OCI-M2 (cell line): ENCODE measurements at regions not wholly inside any gene's neighbourhood (a gene's known extent, or its start where the extent isn't known, plus 50 kb on each side); places are given as distances from the start of the nearest gene placed in this dataset.
"Not testable (repeated sequence)": the region's sequence is repeated elsewhere in the genome, so short reads cannot be mapped to it uniquely, and the experiment has no call there.

ENCODE experiments used
- DNase-seq: peaks from one replicate; lab custom pipeline; 2025; ENCODE audit not compliant: unreplicated experiment; lab: John Stamatoyannopoulos, UW

DNA sequence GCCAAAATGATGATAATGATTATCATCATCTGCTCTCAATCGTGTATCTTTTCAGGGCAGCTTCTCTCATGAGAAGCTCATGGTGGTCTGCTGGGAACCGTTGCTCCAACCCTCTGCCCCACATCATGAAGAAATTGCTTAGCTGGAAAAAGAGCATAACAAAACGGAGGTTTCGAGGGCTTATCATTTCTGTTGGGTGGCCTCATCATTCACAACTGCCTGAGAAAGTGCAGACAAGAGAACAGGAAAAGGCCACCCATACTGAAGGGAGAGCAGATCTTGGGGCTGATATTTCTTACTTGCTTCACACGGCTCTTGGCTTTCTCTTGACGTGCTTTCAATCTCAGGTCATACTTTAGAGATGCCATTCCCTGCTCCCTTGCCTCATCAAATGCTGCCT is 471.6 kb downstream of the CD83 start:
- DNase-seq = no peak

DNA sequence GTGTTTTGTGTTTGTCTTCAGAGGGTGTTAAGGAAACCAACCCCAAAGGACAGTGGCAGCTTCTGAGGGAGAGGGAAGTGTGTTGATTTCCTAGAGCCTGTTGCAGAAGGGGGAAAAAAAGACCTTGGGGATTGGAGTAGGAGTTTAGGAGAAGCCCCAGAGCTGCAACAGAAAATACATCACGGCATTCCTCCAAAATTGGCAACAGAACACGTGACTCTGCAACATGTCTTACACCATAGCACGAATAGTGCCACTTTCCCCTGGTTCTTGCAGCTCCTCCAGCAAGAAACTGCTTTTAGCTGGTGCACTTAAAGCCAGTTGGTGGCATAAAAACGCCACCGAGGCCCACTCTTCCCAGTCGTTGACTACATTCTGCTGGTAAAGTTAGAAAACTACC is 473.0 kb downstream of the CD83 start:
- DNase-seq = no peak

DNA sequence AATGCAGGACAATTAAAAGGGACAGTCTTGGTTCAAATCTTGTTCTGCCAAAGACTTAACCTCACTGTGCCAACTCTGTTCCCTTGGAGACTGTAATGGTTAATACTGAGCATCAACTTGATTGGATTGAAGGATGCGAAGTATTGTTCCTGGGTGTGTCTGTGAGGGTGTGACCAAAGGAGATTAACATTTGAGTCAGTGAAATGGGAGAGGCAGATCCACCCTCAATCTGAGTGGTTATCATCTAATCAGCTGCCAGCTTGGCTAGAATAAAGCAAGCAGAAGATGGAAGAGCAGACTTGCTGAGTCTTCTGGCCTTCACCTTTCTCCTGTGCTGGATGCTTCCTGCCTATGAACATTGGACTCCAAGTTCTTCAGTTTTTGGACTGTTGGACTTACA is 474.4 kb downstream of the CD83 start:
- no peak for DNase-seq

DNA sequence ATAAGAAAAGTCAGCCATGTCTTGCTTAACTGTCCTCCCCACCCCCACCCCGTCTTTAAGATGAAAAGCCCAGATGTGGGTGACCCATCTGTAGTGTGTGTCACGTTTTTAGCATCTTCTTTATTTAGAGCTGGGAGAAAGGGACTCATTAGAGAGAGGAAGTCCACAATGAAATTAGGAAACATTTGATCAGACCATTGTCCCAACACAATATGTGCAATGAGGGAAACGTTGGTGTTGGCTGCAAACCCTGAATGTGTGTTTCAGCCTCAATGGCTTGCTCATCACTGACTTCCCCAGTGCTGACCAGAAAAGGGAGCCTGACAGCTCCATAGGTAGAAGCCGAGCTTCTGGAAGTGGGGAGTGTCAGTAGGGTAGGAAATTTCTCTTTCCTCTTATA is 475.7 kb downstream of the CD83 start:
- DNase-seq = no peak

DNA sequence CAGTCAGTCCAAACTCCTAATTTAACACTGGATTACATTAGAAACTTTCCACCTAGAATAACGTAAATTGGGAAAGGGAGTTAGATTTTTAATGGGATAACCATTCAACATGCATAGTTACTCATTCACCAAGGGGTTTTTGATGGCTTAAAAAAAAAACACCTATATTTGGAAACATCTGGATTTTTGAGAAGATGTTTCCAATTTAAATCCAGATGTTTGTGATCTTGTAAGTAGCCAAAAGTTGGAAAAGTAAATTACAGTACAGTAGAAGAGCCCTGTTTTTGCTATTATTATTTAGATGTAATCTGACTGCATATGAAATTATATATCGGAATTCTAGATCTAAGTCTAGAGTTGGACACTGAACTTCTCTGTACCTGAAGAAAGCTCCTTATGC is 478.2 kb downstream of the CD83 start:
- no peak for DNase-seq

DNA sequence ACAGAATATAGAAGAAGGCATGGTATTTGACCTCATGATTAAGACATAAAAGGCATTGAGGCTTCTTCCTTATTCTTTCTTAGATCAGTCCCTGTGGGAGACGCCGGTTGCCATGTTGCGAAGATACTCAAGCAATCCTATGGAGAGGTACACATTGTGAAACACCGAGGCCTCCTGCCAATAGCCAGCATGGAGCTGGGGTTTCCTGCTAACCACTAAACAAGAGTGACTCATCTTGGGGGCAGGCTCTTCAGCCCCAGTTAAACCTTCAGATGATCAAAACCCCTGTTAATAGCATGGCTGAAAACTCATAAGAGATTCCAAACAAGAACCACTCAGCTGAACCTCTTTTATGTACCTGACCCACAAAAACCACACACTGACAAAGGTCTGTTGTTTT is 478.8 kb downstream of the CD83 start:
- no peak for DNase-seq

DNA sequence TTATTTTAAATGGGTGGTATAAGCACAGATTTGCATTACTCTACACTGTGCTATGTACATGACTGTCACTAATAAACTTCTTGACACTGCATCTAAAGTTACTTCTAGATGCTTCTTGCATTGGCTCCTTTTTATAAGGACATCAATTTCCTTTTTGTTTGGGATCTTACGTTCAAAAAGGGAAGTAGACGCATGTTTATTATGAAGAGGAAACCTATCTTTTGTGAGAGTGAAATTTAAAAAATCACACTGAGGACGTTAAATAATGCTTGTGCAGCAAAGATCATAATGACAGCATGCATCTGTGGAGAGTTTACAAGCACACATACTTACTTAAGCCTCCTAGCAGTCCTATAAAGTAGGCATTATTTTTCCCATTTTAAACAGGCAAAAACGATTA is 479.5 kb downstream of the CD83 start:
- no peak for DNase-seq

DNA sequence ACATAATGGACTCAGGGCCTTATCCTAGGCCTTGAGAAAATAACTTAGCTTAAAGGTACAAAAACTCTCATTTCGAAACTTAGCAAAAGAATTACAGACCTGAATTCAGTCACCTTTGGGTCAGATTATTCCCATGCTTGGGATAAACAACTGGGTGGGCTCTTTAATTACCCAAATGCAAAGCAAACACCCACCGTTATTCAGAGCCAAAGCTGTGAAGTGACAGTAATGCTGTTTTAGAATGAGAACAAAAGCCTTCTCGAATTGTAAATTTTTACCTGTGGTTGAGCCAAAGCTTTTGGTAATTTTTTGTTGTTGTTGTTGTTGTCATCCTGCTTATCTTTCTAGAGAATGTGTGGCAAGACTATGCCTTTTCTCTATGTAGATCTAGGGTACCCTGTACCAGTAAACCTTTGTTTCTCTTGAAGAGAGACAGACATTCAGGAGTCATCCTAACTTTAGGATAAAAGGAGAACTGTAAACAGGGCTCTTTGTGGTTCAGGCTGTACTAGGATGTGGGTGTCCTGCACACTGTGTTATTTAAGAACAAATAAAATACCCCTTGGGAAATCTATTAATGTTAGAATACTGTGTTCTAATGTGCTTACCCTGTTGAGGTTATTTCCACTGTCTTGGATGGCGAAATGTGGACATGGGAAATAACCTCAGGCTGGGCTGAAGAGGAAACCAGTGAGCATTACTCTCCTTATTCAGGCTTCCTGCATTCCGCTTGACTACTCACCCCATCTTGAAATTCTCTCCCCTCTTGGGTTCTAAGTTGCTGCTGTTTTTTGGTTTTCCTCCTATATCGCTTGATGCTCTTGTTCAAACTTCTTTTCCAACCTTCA is 480.7 kb downstream of the CD83 start:
- DNase-seq = no peak

DNA sequence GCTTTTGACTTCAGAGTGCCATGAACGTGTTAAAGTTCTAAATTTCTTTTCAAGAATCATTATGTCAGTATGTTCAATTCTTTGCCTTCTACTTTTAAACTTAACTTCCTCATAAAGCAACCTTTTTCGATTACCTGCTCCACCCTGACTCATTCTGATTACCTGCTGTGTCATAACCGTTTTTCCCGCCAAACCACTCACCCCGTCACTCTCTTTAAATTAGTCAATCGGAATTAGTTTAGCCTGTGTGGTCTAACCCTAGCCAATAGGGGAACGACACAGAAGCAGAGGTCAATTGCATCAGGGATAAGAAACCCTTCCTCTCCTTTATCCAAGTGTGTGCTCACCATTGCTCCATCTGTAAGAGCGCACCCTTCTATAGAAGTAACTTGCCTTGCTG is 482.7 kb downstream of the CD83 start:
- not testable (repeated sequence) for DNase-seq

DNA sequence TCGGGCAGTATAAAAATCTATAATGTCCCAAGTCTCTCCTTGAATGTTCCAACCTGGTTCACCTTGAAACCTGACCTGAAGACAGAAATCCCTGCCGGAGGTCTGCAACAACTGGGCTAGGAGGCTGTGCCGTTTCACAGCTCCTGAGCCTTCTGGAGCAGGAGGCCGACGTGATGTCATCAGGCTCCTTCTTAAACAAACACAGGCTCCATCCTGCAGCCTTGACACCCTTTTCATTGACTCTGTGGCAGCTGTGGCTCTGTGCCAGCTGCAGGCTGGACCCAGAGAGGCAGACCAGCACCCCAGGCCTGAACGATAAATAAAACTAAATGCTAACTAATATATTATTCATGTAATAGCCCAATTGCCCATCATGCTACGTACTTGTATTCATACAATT is 483.9 kb downstream of the CD83 start:
- DNase-seq = no peak

DNA sequence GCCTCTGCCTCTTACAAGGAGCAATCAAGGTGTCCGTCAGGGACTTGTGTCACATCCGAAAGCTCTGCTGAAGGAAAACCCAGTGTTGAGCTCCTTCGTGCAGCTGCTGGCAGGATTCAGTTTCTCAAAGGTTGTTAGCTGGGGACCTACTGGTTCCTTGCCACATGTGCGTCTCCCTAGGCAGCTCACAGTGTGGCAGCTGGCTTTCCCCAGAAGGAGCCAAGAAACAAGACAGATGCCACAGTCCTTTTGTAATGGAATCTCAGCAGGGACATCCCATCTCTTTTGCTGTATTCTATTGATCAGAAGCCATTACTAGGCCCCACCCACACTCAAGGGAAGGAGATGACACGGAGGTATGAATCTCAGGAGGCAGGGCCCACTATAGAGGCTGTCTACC is 488.8 kb downstream of the CD83 start:
- DNase-seq = no peak

DNA sequence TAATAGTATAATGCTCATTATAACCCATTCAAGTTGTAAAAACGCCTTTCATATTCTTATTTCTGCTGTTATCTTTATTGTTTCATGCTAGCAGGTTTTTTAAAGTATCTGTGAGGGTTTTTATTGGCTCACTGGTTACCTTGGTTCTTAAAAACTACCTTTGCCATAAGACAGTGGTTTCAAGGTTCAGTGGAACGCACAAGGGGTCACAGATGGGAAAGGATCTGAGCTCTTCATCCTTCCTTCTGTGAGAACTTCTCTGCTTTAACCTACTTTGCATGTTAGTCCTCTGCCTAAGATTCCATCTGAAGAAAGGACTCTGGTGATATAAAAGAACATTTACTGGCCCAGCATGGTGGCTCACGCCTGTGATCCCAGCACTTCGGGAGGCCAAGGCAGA is 492.6 kb downstream of the CD83 start:
- DNase-seq = no peak

DNA sequence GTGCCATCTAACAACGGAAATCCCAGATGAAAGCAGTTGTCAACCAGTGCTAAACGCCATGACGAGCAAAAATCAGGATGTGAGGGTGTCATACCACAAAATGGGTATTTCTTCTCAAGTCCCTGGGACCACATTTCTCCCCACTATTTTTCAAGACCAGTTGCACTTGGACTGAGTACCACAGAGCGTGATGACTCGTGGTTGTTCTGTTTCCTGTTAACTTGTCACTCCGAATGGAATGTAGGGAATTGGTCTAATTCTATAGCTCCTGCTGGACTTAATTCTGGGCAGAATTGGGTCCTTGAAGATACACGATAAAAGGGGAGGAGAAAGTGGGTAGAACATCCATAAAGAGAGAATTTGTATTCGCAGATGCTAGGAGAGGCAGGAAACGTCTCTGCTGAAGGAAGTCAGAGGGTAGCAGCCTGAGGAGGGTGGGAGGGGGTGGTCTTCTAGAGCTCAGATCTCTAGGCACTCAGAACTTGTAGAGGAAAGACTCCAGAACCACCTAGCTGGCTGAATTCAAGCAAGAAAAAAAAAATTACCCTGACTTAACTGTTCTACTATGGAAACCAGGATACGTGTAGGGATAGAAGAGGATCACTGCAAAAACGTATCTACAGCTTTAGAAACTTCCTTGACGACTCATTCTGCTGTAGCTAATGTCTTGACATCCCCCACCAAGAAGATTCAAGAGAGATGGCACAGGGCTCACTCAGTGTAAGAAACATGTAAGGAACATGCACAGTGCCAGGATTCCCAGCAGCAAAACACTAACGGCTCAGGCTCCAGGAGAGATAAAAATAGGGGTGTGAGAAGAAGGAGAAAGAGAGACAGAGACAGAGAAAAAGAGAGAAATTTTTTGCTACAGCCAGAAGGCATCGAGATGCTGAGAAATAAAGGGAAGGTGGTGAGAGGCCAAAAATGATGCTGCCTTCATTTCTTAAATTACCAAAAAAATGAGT is 494.7 kb downstream of the CD83 start:
- no peak for DNase-seq

DNA sequence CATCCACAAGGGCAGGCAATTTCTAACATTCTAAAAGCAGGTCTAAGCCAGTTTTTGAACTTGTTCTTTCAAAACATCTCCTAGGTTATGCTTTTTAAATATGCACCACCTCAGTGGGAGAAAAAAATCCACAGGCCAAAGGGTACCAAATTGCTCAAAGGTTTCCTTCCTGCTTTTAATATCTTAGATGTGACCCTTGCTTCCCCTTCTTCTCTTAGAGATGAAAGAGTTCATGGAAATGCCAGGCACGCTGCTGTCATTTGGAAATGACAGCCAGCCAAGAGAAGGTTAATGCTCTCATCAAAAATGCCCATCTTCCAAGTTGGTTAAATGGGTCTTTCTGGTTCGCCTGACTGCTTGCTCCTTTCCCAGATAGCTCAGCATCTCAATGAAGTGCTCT is 497.1 kb downstream of the CD83 start:
- DNase-seq = no peak

DNA sequence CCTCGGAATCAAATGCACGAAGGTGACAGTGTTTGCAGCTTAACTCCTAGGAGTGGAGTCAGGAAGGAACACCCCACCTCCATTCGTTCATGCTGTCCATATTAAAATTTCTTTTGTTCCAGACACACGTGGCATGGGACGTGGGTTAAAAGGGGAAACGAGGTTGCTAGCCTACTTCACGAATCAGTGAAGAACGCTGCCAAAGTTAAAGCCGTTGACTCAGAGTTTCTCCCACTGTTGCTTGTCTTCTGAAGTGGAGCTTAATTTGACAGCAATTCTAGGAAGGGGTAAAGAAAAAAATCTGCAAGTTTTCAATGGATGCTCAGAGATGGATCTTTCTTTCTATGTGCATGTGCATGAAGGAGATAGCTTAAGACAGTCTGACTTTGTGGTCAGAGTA is 499.1 kb downstream of the CD83 start:
- no peak for DNase-seq

DNA sequence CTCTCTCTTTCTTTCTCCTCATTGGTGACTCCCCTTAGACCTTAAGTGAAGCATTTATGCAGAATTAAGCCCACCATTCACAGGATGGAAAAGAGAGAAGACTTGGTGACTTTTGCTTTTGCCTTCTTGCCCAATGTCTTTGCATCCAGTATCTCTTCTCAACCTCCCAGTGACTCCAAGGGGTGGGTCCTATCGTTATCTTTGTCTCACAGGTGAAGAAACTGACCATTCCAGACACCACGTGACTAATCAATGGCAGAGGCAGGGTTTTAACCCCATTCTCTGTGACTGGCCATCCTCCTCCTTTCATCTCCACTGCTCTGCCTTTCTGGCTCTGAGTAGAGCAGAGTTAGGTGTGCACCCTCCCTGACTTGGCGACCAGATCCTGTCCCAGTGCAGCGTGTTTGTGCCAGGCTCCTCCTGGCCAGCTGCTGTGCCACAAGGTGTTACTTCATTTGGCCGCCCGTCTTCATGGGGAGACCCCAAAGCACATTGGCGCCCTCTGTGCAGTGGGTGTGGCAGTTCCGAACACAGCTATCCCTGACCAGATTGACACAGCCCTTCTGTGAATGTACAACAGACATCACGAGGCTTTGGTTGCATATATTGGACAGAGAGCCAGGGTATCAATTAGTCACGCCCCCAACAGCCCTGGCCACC is 501.3 kb downstream of the CD83 start:
- DNase-seq = no peak

DNA sequence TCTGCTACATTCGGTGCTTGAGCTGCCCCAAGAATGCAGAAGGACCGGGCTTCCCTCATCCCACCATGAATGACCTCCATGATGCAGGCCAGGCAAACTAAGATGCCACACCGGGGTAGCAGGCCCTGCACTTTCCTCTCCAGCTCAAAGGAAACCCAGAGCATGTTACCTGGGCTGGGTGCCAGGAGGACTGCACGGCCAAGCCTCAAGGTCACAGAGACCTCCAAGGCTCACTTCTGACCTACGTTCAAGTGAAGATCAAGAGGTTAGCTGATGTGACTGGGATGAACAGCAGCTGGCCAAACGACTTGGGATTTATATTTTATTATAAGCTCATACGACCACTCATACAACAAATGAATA is 501.8 kb downstream of the CD83 start:
- DNase-seq = no peak

DNA sequence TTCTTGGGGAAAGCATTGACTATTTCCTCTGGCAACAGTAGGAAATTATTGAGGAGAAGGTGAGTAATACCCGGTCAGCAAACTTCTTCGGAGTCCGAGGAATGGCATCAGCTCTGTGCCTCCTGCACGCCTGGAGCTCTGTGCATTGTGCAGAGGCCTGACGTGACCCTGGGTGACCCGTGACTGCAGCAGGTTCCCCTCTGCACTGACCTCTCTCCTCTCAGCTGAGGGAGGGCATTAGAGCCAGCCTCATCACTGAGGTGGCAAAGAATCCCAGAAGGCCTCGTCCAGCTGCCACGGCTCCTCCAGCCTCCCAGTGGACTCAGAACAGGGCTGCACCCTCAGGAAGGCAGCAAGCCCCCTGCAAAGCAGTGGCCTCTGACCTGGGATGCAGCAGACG is 502.9 kb downstream of the CD83 start:
- DNase-seq = no peak

DNA sequence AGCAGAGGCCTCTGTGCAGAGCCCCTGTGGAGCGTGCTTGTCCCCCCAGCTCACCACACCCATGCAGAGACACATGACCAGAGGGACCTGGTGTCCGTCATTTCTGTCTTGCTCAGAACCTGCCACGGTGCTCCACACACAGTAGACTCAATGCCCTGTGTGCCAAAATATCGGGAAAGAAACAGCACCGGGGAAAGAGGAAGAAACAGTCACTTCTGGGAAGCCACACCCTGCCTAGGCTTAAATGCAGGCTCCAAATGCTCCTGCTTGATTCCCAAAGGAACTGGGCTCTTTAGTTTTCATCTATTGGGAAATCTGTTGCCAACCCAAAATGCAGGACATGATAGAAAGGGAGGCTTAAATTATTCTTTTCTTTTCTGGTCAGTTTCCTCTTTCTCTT is 503.9 kb downstream of the CD83 start:
- DNase-seq = no peak

DNA sequence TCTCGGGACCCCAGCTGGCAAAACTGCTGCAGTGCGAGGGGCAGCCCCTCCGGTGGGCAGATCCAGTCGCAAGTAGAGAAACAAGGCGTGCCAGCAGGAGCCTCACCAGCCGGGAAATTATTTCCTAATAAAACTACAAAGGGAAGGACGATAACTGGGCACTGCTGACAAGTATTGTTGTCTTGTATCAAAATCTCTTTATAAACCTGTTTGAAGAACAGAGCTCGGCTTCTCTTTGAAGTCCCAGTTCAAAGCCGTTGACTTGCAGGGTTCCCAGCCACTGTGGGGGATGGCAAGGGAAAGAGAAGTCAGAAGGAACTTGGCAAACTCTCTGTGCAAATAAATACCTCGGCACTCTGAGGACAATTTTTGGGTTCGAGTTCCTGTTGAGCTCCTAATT is 504.5 kb downstream of the CD83 start:
- no peak for DNase-seq

DNA sequence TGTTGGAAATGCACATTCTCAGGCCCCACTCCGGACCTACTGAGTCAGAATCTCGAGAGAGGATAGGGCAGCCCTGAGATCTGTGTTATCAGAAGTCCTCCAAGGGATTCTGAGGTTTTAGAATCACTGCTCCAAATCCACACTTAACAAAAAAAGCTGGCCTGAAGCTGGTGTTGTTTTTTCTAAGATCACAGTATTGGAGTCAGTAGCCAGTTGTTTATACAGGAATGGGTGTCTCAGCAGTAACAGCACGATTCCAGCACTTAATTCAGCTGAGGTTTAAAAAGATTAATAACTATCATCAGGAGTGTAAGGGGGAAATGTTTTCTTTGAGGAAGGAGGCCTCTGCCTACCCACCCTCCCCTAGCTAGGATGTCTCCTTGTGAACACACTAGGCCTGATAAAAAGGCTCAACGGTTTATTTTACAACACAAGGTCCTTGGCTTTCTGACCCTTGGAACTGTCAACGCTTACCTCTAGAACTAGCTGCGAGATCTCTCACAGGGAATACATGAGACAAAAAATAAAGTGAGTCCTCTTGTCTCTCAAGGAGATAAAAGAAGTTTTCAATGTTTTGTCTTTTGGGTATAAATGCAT is 505.4 kb downstream of the CD83 start:
- no peak for DNase-seq
